ENCODE measurements at regions not wholly inside any gene's neighbourhood (a gene's known extent, or its start where the extent isn't known, plus 50 kb on each side); places are given as distances from the start of the nearest gene placed in this dataset.

- no peak for DNase-seq
Observed at GRCh38 chr4:15376145-15376544, 51.7 kb upstream of the C1QTNF7 start.

GRCh38 chr4:15376594-15376993, 51.2 kb upstream of the C1QTNF7 start:
- DNase-seq: no peak
